HG03108 (cell line): ENCODE measurements at regions not wholly inside any gene's neighbourhood (a gene's known extent, or its start where the extent isn't known, plus 50 kb on each side); places are given as distances from the start of the nearest gene placed in this dataset.
"Not testable (repeated sequence)": the region's sequence is repeated elsewhere in the genome, so short reads cannot be mapped to it uniquely, and the experiment has no call there.

Experiments used
- ATAC-seq: cut with Tn5 transposase; IDR thresholded peaks from one replicate; pipeline ENCODE4 v1.9.1; 2021; ENCODE audit warnings: moderate library complexity; ENCODE audit not compliant: unreplicated experiment

DNA sequence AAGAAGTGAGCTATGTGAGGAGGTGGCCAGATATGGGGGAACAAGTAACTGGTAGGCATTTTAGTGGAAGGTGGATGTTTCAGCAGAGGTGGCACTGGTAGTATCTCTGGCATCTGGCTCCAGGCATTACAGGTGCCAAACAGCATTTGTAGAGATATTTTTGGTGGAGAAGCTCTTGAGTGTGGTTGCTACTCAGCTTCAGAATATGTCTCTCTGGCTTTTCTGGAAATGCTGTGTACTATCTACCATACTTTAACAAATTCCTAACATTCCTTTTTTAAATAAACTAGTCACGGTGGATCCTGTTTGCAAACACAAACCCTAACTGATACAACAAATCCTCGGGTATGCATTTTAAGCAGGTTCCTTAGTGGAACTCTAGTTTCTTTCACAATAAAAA lies 128.0 kb downstream of the BARX2 start:
- no peak for ATAC-seq

DNA sequence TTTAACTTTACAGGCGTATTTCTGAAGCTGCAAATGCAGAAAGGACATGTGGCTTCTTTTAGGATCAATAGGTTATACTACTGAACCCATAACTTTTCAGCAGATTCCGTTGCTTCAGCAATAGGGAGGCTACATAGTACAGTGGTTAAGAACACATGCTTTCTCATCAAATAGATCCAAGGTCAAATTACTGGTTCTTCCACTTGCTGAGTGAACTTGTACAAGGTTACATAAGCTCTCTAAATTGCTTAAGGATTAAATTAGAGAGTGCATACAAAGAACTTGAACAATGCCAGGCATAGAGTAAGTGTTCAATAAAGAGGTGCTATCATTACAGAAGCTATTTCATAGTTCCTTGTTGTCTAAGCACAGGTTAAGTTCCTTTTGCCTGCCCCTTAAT lies 129.6 kb downstream of the BARX2 start:
- no peak for ATAC-seq

DNA sequence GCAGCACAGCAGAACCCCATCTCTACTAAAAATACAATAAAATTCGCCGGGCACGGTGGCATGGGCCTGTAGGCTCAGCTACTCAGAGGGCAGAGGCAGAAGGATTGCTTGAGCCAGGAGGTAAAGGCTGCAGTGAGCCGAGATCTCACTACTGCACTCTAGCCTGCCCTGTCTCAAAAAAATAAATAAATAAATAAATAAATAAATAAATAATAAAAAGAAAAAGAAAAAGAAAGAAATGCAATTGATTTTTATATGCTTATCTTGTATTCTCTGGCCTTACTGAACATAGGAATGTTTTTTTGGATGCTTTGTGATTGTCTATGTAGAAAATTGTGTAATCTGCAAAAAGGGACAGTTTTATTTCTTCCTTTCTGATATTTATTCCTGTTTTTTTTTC lies 132.5 kb downstream of the BARX2 start:
- no peak for ATAC-seq

DNA sequence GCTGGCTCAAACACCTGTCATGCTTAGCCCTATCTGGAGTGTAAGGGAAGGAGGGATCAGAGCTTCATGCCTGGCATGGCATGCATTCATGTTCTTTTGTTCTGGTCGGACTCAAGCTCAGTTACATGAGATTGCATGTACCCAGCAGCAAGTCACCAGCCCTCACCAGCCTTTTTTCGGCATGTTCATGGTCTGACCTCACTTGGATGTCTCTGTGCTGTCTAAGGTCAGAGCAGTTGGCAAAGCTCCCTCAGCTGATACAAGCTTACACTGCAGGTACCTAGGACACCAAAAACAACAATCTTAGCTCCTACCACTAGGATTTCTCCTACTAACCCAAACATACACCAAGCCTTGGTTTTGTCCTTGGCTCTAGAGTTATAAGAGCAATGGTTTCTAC lies 152.6 kb downstream of the BARX2 start:
- no peak for ATAC-seq

DNA sequence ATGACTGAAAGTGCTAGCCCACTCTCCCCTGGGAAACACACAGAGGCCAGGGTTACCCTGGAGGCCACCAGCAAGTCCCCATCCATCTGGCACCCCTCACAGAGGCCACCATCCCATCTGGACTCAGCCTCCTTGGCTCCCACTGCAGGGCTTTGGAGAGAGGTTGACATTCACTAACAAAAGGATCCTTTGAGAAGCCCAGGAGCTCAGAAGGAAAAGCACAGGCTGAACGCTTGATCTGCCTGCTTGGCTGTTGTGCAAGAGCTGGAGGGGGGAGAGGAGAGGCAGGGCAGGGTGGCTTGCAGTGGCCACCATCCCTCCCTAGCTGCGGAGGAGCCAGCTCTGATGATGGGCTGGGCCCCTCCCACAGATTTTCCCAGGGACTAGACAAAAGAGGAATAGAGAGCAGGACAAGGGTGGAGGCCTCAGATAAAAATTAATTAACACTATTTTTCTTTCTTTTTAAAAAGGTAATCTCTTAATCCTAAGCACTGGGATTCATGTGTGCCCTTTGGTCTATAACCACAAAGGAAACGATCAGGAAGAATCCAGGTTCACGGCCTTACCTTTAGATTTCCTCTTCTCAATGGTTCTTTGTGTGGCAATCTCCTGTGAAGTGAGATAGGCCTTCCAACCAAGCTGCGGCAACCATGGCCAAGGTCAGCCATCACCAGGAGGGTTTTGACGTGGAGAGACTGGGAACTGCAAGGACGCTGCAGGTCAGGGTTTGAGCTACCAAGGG lies 154.7 kb downstream of the BARX2 start:
- no peak for ATAC-seq

DNA sequence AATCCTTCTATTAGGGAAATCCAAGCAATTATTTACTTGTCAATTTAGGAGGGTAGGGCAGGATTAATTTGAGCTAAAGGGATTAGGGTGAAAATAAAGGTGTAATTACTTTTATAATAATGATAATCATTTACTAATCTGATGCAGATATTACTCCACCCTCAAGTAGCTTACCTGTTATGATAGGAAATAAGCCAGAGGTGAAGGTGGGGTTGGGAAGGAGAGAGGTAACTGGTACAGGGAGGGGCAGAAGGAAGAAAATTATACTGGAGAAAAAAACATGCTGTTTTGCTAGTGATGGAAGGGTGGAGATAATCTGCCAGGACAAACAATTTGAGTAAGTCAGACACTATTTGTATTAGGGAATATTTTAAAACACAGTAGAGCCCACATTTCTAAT lies 157.7 kb downstream of the BARX2 start:
- ATAC-seq = no peak

DNA sequence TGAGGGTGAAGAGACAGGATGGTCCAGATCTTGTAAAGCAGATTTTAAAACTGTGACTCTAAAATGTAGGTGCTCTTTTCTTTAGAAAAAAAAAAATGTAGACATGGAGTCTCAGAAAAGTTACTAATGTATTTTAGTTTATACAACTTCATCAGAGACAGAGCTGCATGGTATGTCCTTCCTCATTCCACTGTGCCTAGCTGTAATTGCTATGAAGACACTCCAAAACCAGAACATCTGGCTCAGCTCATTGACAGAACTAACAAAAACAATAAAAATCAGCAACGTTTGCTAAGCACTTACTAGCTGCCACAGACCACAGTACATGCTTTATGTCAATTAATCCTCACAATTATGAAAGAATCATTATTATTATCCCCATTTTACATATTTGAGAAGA lies 160.7 kb downstream of the BARX2 start:
- no peak for ATAC-seq

DNA sequence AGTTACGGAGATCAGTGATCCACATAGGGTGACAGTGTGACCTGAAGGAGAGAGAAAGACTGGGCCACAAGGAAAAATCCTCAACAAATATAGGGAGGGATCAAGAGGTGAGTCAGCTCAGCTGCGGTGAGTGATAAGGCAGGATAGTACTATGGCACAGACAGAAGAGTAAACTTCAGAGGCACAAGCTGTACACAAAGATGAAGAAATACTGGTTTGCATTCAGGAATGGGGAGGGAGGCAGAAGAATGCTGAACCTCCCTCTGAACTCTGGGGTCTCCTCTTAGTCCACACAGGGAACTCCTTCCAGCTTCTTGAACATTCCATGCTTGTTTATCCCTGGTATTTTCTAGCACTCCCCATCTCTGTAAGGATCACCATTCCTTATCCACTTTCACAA lies 162.7 kb downstream of the BARX2 start:
- ATAC-seq = no peak

DNA sequence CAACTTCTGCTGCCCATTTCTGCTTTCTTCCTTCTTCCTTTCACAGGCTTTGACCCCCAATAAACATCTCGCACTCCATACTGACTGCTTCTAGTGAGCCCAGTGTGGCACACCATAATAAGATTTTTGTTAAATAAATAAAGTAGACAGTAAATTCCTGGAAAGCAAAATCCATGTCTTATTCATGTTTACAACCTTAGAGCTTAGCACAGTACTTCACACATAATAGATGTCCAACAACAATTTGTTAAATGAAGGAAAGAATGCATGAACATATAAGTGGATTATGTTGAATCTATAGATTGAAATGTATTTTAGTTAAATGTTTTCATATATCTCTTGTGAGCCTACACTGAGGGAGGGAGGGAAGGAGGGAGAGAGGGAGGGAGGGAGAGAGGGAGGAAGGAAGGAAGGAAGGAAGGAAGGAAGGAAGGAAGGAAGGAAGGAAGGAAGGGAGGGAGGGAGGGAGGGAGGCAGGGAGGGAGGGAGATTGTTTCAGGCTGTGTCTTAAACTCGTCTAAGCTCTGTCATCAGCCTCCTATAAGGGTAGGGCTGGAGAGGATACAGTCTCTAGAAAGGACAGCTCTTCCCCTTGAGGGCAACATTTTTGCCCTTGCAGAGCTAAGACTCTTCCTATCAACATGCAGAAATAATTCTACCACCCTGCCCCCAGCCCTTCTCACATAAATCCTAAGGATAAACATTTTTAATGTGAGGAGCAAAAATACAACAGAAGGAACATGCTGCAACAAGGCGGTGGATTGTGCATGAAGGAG lies 168.1 kb downstream of the BARX2 start:
- no peak for ATAC-seq

DNA sequence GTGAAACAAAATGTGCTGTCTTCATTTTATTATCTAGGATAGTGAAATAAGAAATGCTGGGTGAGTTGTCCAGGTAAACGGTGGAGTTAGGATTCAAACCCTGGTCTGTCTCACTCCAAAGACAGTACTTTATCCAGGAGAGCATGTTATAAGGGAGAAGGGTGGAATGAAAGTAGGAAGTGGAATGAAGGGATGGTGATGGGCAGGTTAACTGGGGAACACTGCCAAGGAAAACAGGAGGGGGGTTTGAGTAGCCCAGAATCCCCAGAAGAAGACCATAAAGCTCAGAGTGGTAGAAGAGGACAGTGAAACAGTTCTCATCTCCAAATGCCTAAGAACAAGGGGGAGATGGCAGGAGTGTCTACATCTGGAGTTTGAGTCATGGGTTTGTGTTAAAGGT lies 169.0 kb downstream of the BARX2 start:
- no peak for ATAC-seq

DNA sequence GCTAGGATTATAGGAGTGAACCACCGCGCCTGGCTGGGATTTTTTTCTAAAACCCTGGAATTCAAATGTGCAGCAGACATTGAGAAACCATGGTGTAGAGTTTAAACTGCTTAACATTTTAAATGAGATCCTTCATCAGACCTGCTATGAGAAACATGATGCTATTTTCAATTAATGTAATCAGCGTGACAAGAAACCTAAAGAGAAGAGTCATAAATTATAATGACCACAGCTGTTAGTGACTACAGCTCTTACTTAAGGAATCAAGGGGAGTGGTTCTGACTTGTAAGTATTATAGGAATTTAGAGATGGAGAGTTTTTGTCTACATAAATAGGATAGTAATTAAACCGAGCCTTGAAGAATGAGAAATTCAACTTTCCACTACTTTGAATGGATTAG lies 170.6 kb downstream of the BARX2 start:
- no peak for ATAC-seq

DNA sequence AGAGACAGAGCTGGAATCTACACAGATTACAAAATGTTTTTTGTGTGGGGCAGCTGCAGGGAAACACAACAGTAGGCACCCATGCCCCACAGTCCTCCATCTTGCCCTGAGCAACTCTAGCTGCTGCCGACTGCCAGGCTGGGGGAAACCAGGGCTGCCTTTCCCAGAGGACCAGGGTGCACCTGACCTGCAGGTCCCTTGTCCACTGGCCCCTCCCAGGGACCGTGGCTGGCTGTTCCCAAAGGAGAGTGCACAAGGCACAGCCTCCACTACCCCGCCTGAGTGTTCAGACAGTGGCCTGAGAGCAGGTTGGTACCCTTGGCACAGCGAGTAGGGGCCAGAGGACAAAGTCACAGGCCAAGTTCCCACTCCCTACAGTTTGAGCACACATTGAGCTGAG lies 181.8 kb downstream of the BARX2 start:
- no peak for ATAC-seq

DNA sequence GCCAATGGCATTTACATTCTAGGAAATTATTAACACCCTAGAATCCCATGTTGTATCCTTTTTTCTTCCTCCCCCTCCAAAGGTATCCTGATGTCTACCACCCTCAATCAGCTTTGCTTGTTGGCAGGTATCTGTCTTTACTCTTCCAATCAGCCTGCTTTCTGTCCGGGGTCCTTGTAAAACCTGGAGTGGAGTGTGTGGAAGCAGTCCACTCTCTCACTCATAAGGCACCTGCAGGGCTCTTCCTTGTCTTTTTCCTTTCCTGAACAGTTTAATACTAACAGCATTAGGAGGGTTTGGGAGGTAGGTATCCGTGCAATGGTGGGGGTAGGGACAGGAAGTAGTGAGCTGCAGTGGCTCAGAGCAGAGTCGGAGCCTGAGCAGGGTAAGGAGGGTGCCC lies 193.4 kb downstream of the BARX2 start:
- ATAC-seq = no peak

DNA sequence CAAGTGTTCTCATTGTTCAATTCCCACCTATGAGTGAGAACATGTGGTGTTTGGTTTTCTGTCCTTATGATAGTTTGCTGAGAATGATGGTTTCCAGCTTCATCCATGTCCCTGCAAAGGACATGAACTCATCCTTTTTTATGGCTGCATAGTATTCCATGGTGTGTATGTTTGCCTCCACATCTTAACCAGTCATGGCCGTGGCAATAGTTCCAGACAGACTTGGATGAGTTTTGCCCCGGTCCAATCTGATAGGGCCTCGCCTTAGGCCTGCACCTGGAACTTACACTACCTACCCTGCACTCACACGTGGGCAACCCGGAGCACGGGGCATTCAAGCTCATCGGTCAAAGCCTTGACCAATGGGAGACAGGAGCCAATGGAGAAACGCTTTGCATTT lies 197.0 kb downstream of the BARX2 start:
- not testable (repeated sequence) for ATAC-seq

DNA sequence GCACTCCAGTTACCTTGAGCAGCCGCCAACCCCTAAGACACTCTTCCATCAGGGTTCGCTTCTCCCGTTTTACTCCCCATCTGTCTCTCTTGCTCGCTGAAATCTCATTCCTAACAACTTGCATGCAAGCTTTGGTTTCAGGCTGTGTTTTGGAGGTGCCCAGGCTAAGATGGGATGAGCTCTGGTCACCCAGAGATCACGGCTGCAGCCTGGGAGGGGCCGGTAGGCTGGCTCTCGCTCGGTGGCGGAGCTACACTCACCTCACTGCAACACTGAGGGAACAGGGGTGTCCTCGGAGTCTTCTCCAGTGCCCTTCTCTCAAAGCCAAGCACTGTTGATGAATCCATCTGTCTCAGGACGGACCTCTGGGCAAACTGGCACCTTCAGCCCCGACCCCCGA lies 197.5 kb downstream of the BARX2 start:
- no peak for ATAC-seq

DNA sequence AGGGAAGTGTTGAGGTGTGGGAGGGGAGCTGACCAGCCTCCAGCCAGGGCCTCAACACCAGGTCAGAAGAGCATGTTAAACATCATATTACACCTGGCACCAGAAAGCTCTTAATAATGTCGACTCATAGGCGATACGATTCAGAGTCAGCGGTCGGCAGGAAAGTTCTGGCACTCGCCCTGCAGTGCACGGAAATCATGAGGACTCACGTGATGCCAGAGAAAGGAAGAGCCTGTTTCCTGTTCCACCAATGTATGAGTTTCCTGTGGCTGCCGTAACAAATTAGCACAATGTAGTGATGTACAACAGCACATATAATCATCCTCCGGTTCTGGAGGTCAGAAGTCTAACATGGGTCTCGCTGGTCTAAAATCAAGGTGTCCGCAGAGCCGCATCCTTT lies 198.8 kb downstream of the BARX2 start:
- ATAC-seq = no peak

DNA sequence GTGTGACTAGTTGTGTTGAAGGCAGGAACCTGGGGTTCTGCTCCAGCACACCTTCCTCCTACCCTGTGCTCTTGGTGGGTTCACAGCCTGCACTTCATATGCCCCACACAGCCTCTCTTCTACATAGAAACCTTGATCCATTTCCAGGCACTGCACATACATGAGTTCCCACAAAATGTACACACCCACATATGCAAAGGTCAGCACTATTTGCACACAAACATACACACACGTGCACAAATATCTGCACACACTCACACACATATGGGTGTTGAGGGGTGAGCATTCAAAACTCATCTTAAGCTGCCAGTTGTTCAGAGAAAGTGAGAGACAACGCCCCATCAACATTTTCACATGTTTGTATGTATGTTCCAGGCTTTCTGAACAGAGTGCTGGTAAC lies 201.0 kb downstream of the BARX2 start:
- no peak for ATAC-seq

DNA sequence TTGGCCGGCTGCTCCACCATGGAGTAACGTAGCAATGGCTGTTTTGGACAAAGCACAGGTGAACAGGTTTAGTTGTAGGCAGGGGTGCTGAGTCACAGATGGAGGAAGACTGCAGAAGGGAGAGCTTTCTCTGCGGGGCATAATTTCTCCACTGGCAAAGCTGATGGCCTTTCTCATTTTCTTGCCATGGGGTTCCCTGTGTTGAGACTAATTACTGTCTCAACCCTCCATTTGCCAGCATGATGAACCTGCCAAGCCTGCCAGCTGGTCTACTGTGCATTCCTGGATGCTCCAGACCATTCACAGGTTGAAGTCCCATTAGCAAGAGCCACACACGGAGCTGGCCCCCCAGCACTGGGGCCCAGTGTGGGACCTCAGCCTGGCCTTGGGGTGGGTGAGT lies 202.4 kb downstream of the BARX2 start:
- no peak for ATAC-seq

DNA sequence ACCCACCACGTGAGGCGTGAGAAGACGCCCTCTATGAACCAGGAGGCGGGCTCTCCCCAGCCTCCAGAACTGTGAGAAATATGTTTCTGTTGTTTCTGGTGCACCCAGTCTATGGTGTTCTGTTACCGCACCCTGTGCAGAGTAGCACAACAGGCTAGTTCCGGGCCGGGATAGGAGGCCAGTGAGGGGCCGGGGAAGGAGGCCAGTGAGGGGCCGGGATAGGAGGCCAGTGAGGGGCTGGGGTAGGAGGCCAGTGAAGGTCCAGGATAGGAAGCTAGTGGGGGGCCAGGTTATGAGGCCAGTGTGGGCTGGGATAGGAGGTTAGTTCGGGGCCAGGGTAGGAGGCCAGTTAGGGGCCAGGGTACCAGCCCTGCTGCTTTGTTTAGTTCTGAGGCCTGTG lies 204.6 kb downstream of the BARX2 start:
- ATAC-seq = no peak

DNA sequence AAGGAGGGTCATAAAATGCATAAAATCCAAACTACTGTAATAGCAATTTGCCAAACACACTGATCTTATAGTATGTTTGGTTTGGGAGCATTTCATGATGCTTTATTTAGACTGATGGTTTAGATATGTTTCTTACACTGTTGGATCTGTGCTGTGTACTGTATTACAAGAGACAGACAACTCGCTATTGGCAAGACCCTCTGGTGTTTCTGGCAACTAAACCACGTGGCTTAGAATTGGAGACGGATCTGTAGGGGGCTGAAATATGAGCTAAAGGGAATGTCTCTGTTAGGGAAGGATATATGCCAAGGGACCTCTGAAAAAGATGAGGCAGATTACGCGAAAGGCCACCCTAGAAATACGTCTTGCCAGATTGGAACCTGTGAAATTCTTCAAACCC lies 208.7 kb downstream of the BARX2 start:
- ATAC-seq = no peak

DNA sequence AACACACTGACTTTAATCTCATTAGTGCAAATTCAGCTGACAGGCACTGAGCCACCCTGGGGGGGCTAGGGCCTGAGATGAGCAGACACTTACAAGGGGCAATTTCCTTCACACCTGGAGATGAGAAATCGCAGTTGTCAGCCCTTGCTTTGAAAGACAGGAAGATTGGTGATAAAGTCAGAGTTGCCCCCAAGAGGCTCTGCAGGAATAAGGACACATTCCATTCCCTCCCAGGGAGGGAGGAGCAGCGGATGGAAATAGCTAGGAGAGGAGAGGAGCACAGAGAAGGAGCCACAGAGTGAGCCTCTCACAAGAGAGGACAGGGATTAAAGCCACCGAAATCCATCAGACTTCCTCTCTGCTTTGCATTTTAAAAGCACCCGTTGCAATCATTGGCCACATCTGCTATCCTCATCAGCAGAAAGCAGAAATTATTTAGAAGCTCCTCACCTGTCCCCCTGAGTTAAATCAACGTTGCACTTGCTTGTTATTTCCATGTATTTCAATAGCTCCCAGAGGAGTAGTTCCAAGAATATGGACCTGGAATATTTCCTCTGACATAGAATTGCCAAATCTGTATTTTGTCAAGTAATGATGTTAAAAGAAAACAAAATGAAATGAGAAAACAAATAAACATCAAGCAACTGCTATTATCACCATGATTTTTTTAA lies 213.7 kb downstream of the BARX2 start:
- ATAC-seq = no peak
